GM18870 (cell line): ENCODE measurements at regions not wholly inside any gene's neighbourhood (a gene's known extent, or its start where the extent isn't known, plus 50 kb on each side); places are given as distances from the start of the nearest gene placed in this dataset.
A peak's percentile ranks its signal among the peaks of the same experiment; 100 is the strongest.

Source experiments
- ATAC-seq: cut with Tn5 transposase; IDR thresholded peaks from one replicate; pipeline ENCODE4 v1.9.1; 2021; ENCODE audit warnings: moderate library complexity; ENCODE audit not compliant: unreplicated experiment

GRCh38 chr9:20291201-20291600 is 331.1 kb downstream of the MLLT3 start:
- no peak for ATAC-seq

DNA sequence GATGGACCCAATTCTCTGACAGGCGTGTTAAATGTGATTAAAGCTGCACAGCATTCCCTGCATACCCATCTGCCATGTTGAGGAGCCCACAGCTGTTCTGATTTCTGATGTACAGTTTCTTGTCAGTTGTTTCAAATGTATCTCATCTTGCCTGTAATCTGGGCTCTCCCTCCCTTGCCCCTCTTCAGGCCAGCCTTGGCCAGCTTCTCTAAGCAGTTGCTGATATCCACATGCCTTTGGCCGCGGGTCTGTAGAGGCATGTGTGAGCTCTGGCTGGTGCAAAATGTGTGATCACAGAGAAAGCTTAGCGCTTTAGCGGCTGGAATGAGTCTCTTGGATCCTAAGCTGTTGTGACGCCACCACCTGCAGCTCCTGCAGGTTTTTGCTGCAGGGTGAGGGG is 332.0 kb downstream of the MLLT3 start:
- no peak for ATAC-seq

DNA sequence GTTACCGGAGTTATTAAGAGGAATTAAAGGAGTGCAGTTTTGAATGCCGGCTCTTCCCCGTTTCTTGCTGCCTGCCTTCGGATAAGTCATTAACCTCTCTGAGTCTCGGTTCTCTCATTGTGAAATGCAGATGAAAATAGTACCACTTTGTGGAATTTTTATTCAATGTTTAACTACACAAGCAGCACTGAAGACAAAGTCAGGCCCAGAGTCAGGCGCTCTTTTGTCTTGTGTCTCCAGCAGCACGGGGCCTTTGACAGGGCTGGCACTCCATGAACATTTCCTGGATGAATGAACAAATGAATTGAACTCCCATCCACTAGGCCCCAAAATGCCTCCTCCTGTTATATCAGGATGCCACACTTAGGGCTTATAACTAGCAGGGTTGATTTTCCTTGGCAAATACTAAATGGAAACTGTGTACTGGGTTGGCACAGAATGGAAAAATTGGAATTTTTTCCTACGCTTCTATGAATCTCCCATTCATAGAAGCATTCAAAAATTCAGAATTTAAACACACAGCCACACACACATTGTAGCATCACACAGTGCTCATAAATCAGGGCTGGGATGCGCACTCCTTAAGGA is 332.8 kb downstream of the MLLT3 start:
- ATAC-seq, result peak; percentile 15

DNA sequence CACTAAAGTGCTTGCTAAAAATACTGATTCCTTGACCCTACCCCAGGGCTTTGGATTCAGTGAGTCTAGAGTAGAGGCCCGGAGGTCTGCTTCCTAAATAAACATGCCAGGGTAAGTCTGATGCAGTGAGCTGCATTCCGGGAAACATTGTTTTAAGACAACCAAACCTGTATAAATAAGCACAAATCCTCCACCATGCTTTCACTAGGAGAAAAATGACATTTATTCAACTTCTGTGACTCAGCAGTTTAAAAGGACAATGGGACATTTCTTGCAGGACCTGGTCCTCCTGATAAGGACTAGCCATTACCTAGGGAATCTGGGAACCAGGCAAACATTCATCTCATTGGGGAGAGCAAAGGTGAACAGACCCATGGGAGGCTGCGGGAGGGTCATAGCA is 335.3 kb downstream of the MLLT3 start:
- ATAC-seq, result no peak

- ATAC-seq, result no peak
Measured at GRCh38 chr9:20286154-20286700, 336.1 kb downstream of the MLLT3 start.

DNA sequence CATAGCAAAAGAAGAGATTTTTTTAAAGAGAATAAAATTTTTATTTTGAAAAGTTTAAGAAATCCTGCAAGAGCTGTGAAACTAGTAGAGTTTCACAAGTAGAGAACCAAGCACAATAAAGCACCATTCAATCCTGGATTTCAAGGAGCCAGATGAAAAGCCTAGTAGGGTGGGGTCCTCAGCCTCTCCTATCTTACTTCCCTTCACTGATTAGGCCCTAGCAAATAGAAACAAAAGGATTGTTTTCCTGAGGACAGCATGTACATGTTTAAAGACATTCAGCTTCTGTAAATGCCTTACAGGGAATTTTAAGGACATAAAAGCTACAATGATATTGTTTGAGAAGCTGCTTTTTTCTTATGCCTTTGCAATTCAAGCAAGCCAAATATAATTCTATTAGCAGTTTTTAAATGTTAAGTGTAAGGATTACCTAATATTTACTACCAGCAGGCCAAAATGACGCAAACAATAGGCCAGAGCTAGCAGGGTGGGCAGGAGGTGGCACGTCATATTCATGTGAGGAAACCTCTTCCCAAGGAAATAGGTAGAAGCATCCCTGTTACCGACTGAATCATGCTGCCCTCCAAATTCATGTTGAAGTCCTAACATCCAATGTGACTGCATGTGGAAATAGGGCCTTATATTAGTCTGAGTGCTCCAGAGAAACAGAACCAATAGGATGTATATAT is 337.6 kb downstream of the MLLT3 start:
- no peak for ATAC-seq

DNA sequence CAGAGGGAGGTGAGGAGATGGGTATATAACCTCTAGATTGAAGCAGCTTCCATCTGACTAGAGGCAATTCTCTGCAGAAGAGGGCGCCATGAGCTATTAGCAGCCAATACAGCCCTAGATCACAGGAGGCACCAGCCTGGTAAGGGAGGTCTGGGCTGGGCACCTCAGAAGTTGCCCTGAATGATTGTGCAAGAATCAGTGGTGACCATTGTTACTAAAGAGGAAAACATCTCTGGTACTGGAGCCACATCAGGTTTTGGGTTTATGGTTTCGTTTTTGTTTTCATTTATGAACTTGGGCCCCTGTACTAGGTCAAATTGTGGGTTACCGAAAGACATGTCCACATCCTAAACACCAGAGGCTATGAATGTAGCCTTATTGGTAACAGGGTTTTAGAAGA is 342.0 kb downstream of the MLLT3 start:
- no peak for ATAC-seq

DNA sequence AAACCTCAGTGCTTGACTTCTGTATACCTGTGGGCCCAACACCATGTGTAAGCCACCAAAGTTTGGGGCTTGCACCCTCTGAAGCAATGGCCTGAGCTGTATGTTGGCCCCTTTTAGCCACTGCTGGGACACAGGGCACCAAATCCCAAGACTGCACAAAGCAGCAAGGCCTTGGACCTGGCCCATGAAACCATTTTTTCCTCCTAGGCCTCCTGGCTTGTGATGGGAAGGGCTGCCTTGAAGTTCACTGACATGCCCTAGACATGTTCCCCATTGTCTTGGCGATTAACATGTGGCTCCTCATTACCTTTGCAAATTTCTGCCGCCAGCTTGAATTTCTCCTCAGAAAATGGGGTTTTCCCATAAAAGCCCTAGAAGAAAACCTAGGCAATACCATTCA is 345.5 kb downstream of the MLLT3 start:
- no peak for ATAC-seq

- ATAC-seq, result no peak
Measured at GRCh38 chr9:20271723-20272122, 350.6 kb downstream of the MLLT3 start.

DNA sequence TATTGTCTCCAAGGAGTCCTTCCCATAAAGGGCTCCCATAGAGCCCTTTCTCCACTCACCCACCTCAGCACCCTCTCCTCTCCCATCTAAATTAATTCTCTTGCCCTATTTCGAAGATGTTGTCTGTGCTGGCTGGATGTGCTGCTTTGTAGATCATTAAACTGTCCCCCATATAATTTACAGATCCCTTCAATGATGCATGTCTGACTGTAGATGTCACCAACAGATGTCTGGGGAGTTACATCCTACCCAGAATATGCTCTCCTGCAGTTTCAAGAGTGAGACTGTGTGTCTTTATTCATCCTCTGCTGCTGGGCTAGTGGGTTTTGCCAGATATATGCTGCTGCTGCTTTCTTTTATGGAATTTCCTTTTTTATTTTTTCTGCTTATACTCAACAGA is 351.2 kb downstream of the MLLT3 start:
- ATAC-seq, result peak; percentile 57

DNA sequence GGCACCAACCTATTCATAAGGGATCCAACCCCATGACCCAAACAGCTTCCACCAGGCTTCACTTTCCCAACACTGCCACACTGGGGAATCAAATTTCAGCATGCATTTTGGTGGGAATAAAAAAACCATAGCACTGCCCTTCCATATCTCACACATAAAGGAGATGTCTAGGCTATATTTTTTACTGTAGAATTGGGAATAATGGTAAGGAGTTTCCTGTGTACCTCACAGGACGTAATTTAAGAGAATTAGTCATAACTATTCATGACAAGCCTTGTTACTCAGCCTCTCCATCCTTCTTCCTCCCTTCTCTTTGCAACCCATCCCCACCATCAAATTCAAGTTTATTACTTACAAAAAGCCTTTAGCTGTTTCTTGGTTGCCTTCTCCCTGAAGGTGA is 352.1 kb downstream of the MLLT3 start:
- no peak for ATAC-seq

DNA sequence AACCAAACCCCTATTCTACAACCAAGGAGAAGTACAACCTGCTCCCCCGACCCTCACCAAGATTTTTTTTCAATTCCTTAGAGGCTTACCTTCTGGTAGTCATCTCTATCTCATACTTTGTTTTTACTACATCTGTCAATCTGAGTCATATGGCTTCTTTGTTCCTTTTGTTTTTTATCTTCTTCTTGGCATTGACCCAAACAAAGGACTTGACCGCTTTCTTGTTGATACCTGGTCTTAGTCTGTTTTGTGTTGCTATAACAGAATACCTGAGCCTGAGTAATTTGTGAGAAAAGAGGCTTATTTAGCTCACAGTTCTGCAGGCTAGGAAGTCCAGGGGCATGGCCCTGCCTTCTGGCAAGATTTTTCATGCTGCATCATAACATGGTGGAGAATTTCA is 352.7 kb downstream of the MLLT3 start:
- ATAC-seq, result no peak

DNA sequence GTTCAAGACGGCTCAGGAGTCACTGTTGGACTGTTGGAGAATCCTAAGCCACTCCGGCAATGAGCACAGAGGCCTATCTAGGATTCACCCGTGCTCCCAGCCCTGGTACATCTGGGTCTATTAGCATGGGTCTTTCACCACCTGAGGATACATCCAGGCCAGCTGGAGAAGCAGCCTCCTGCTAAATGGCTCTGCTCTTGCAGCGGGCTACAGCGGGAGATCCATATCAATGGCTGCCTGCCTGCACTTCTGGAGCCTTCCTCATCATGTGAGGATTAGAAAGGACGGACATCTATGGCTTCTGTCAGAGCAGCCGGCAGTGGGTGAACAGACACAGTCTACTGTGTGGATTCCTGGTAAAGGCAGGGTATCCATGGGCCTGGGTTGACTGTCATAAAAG is 357.4 kb downstream of the MLLT3 start:
- no peak for ATAC-seq

- no peak for ATAC-seq
Measured at GRCh38 chr9:20262611-20263010, 359.7 kb downstream of the MLLT3 start.

GRCh38 chr9:20256284-20256948 is 365.9 kb downstream of the MLLT3 start:
- peak; percentile 42 for ATAC-seq

DNA sequence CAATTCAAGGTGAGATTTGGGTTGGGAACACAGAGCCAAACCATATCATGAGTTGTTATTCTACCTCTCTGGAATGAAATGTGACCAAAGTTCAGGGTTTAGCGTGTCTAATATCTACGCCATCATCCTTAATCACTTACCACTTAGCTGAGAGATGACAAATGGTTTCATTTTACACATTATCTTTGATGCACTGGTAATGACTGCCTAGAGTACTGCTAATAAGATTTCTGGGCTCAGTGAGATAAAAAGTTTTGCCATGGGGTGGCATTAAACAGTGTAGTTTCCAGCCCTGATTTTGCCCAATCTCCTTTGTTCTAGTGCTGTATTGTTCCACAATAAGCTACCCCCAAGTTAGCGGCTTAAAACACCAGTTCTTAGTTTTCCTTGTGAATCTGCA is 367.2 kb downstream of the MLLT3 start:
- no peak for ATAC-seq

DNA sequence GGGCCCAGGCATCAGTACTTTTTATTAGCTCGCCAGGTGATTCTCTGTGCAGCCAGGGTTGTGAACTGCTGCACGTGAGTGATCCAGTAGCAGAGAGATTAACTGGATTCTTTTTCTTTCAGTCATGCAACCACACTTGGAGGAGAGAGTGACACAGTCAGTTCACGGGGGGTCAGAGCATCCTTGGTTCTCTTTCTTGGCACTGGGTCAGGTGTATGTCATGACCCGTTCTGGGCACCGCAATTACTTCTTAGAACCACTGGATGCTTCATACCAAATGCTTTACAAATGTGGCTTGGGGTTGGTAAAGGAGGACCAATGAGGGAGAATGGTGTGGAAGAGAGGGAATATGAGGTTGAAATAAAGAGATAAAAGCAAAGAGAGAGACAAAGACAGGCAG is 368.7 kb downstream of the MLLT3 start:
- no peak for ATAC-seq

DNA sequence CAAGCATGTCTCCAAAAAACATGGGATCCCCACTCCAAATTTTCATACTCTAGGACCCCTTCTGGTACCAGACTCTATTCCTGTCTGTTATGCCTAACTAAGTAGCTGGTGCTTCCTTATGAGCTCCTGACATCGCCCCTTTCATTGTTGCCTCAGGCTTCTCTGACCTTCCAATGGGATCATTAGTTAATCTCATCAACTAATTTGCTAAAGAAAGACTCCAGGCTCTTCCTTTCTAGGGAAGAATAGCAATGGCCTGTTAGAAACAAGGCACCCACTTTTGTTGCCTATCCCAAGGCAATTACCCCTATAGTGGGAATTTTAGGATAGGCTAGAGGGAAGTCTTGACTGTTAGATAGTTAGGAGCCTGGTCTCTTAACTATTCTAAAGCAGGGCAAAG is 369.5 kb downstream of the MLLT3 start:
- ATAC-seq, result no peak

DNA sequence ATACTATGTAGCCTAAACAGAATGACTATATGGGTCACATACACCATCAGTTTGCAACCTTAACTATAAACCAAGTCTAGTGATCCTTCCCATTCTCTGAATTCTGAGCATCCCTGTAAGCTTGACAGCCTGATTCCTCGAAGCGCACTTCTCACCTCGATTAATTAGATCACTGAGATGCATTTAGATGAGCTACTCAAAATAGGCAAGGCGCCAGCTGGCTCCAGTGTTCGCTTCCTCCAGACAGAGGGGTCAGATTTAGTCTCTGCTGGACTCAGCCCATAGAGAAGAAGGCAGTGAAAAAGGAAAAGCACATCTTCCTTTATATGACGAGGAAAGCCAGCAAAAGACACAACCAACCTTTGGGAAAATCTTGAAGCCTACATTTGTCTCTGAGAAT is 371.5 kb downstream of the MLLT3 start:
- ATAC-seq, result no peak

DNA sequence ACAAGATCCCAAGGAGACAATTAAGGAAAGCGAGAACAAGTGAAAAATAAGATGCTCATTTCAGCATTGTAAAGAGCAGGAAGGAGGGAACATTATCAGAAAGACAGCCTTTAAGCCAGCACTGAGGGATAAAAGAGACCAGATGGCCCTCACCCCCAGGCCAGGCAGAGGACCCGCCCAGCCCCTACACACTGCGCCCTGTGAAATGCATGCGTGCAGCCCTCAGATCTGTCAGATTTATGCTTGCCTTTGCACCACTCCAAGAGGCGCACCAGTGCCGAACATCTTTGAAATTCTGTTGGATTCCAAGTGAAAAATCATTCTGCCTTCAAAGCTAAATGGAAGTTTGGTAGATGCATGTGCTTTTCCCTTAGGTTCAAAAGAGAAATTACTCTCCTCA is 378.0 kb downstream of the MLLT3 start:
- ATAC-seq, result no peak

- no peak for ATAC-seq
Measured at GRCh38 chr9:20243841-20244240, 378.5 kb downstream of the MLLT3 start.

GRCh38 chr9:20242510-20243189 is 379.6 kb downstream of the MLLT3 start:
- ATAC-seq, result peak; percentile 87
